GM12873 (cell line): ENCODE measurements at regions not wholly inside any gene's neighbourhood (a gene's known extent, or its start where the extent isn't known, plus 50 kb on each side); places are given as distances from the start of the nearest gene placed in this dataset.

ENCODE experiments used
- TF ChIP-seq, protein P1 (sequence below): IDR thresholded peaks from 2 replicates; pipeline ENCODE4 v1.5.1; 2012; ENCODE audit warnings: low read depth, mild to moderate bottlenecking, moderate library complexity, low read length, control low read depth; ENCODE audit not compliant: insufficient read depth; ENCODE audit errors: missing control alignments

- TF ChIP-seq, protein P1, sequence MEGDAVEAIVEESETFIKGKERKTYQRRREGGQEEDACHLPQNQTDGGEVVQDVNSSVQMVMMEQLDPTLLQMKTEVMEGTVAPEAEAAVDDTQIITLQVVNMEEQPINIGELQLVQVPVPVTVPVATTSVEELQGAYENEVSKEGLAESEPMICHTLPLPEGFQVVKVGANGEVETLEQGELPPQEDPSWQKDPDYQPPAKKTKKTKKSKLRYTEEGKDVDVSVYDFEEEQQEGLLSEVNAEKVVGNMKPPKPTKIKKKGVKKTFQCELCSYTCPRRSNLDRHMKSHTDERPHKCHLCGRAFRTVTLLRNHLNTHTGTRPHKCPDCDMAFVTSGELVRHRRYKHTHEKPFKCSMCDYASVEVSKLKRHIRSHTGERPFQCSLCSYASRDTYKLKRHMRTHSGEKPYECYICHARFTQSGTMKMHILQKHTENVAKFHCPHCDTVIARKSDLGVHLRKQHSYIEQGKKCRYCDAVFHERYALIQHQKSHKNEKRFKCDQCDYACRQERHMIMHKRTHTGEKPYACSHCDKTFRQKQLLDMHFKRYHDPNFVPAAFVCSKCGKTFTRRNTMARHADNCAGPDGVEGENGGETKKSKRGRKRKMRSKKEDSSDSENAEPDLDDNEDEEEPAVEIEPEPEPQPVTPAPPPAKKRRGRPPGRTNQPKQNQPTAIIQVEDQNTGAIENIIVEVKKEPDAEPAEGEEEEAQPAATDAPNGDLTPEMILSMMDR = no peak
Observed at GRCh38 chr11:34719303-34719848, 98.5 kb downstream of the EHF start.
